ENCODE measurements at regions not wholly inside any gene's neighbourhood (a gene's known extent, or its start where the extent isn't known, plus 50 kb on each side); places are given as distances from the start of the nearest gene placed in this dataset.

DNA sequence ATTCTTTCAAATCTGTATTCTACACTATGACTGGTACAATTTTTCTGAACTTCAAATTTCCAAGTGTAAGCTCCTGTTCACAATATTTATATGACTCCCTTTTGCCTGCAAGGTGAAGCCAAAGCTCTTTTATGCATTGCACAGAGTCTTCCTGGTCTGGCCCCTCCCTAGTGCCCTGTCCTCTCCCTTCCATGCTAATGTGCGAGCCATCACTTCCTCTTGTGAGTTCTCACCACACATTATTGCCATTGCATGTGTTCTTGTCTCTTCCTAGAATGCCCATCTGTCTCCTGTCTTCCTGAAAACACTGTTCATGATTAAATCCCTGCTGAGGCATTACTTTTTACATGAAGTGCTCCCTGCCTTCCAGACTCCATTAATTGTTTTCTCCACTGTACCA lies 169.9 kb downstream of the MC4R start:
- no peaks in the 10 kb centered on the region for H3K9me3 ChIP-seq
- intact Hi-C loops (cut with DNase I; ENCODE audit: low total_unique reads) = no loop called here
- H3K4me1 ChIP-seq = no peaks in the 10 kb centered on the region
- H3K27ac ChIP-seq = no peak overlapping the region
- TF ChIP-seq, protein P1, sequence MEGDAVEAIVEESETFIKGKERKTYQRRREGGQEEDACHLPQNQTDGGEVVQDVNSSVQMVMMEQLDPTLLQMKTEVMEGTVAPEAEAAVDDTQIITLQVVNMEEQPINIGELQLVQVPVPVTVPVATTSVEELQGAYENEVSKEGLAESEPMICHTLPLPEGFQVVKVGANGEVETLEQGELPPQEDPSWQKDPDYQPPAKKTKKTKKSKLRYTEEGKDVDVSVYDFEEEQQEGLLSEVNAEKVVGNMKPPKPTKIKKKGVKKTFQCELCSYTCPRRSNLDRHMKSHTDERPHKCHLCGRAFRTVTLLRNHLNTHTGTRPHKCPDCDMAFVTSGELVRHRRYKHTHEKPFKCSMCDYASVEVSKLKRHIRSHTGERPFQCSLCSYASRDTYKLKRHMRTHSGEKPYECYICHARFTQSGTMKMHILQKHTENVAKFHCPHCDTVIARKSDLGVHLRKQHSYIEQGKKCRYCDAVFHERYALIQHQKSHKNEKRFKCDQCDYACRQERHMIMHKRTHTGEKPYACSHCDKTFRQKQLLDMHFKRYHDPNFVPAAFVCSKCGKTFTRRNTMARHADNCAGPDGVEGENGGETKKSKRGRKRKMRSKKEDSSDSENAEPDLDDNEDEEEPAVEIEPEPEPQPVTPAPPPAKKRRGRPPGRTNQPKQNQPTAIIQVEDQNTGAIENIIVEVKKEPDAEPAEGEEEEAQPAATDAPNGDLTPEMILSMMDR (IDR thresholded peaks at IDR 0.05) = no peak
- TF ChIP-seq POLR2AphosphoS5 (IDR thresholded peaks at IDR 0.05) (no peak), POLR2A (IDR thresholded peaks at IDR 0.05) (no peak)
- H3K4me3 ChIP-seq = no peak overlapping the region
- H3K27me3 ChIP-seq = no peaks in the 10 kb centered on the region
- H3K36me3 ChIP-seq = no peaks in the 10 kb centered on the region
- no peak for DNase-seq (ENCODE audit: low spot score in 2 of 2)

DNA sequence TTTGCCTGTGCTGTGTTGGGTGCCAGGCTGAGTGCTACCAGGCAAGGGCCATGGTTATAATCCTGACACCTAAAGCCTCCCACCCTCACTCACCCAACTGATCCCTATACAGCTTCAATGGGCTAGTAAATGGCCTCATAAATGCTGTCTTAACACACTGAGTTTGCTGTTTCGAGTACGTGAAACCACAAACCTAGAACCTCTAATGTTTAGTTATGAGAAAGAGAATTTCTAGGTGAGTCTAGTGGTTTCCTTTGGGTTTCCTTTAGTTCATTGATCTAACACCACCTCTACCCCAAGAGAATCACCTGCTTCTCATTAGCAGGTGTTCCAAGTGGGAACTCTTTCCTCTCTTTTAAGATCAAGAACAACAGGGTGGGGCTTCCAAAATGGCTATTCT lies 172.0 kb downstream of the MC4R start:
- intact Hi-C loops (cut with DNase I; ENCODE audit: low total_unique reads) = no loop called here
- Histone ChIP-seq H3K4me3 (no peak overlapping the region), H3K4me1 (no peaks in the 10 kb centered on the region), H3K27me3 (no peaks in the 10 kb centered on the region), H3K9me3 (no peaks in the 10 kb centered on the region), H3K27ac (no peak overlapping the region), H3K36me3 (no peaks in the 10 kb centered on the region)
- TF ChIP-seq POLR2A (IDR thresholded peaks at IDR 0.05) (no peak), POLR2AphosphoS5 (IDR thresholded peaks at IDR 0.05) (no peak)
- TF ChIP-seq, protein P1 (IDR thresholded peaks at IDR 0.05) = no peak
- DNase-seq (ENCODE audit: low spot score in 2 of 2) = no peak

DNA sequence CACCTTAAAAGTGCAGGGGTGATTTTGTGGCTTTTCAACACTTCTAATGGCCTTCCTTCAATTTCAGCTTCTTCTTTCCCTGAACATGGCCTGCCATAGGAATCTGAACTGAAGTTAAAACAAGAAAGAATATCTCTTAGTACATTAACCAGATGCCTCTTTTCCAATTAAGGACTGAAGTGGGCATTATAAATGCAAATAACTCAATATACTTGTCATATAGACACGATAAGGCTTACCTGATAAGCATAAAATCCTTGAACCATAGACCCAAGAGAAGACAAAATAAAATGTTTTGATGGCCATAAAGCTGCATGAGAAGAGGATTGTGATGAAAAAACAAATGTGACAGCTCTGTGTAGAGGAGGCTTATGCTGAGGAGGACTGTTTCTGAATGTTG lies 173.1 kb downstream of the MC4R start:
- intact Hi-C loops (cut with DNase I; ENCODE audit: low total_unique reads) = no loop called here
- no peaks in the 10 kb centered on the region for H3K27me3 ChIP-seq
- H3K27ac ChIP-seq = no peak overlapping the region
- H3K4me3 ChIP-seq = no peak overlapping the region
- TF ChIP-seq POLR2AphosphoS5 (IDR thresholded peaks at IDR 0.05) (no peak), POLR2A (IDR thresholded peaks at IDR 0.05) (no peak)
- TF ChIP-seq, protein P1 (IDR thresholded peaks at IDR 0.05) = no peak
- no peak for DNase-seq (ENCODE audit: low spot score in 2 of 2)
- no peaks in the 10 kb centered on the region for H3K4me1 ChIP-seq
- H3K9me3 ChIP-seq = no peaks in the 10 kb centered on the region
- H3K36me3 ChIP-seq = no peaks in the 10 kb centered on the region

GRCh38 chr18:60197671-60198462 lies 174.7 kb downstream of the MC4R start:
- no peaks in the 10 kb centered on the region for H3K27me3 ChIP-seq
- no peak overlapping the region for H3K27ac ChIP-seq
- no peaks in the 10 kb centered on the region for H3K9me3 ChIP-seq
- TF ChIP-seq POLR2A (IDR thresholded peaks at IDR 0.05) (no peak), POLR2AphosphoS5 (IDR thresholded peaks at IDR 0.05) (no peak)
- TF ChIP-seq, protein P1 (IDR thresholded peaks at IDR 0.05) = no peak
- no peak overlapping the region for H3K4me3 ChIP-seq
- no peaks in the 10 kb centered on the region for H3K4me1 ChIP-seq
- no peaks in the 10 kb centered on the region for H3K36me3 ChIP-seq
- no peak for DNase-seq (ENCODE audit: low spot score in 2 of 2)
- intact Hi-C loops (cut with DNase I; ENCODE audit: low total_unique reads) = no loop called here

GRCh38 chr18:60196836-60197606 lies 175.6 kb downstream of the MC4R start:
- TF ChIP-seq POLR2AphosphoS5 (IDR thresholded peaks at IDR 0.05) = no peak
- TF ChIP-seq, protein P1 (IDR thresholded peaks at IDR 0.05) = no peak
- TF ChIP-seq POLR2A (IDR thresholded peaks at IDR 0.05) = no peak
- intact Hi-C loops (cut with DNase I; ENCODE audit: low total_unique reads) = no loop called here
- no peaks in the 10 kb centered on the region for H3K27me3 ChIP-seq

More at GRCh38 chr18:60196836-60197606, 175.6 kb downstream of the MC4R start:
- Histone ChIP-seq H3K4me1 (no peaks in the 10 kb centered on the region), H3K4me3 (no peak overlapping the region), H3K36me3 (no peaks in the 10 kb centered on the region), H3K9me3 (no peaks in the 10 kb centered on the region), H3K27ac (no peak overlapping the region)
- no peak for DNase-seq (ENCODE audit: low spot score in 2 of 2)

Measured in breast epithelium (tissue), 4 donors.